Right lobe of liver (tissue), 6 donors: ENCODE measurements at regions not wholly inside any gene's neighbourhood (a gene's known extent, or its start where the extent isn't known, plus 50 kb on each side); places are given as distances from the start of the nearest gene placed in this dataset.

Source experiments
- ATAC-seq, 4 donors: fragments of 200-7000 bp; cut with Tn5 transposase; one replicate each; pipeline ENCODE4 v1.9.1; 2020; ENCODE audit warnings: mild to moderate bottlenecking in 4 of 4, moderate library complexity in 4 of 4
- DNase-seq, 3 donors: peaks; one replicate each; pipeline ENCODE4 v3.0.0-alpha.2; 2020
- H3K27ac ChIP-seq, 3 donors: fragments of 200-600 bp; one replicate each; pipeline ENCODE4 v1.8.0; 2022
- H3K27me3 ChIP-seq, 2 donors: fragments of 200-600 bp; one replicate each; pipeline ENCODE4 v1.8.0; 2022
- H3K36me3 ChIP-seq, 4 donors: fragments of 200-600 bp; sonication (generic) in 1 of 4; one replicate each; pipeline versions ENCODE4 v1.5.1 to v1.8.0; 2017 to 2022; ENCODE audit warnings: control low read depth in 1 of 4
- H3K4me1 ChIP-seq, 4 donors: fragments of 200-600 bp; sonication (generic) in 1 of 4; one replicate each; pipeline versions ENCODE4 v1.5.1 to v1.8.0; 2017 to 2022; ENCODE audit warnings: control low read depth in 1 of 4
- H3K4me3 ChIP-seq, 3 donors: fragments of 200-600 bp; one replicate each; pipeline ENCODE4 v1.8.0; 2022
- H3K9me3 ChIP-seq, 4 donors: fragments of 200-600 bp; sonication (generic) in 1 of 4; one replicate each; pipeline versions ENCODE4 v1.5.1 to v1.8.0; 2017 to 2022; ENCODE audit warnings: control low read depth in 1 of 4
- CTCF ChIP-seq, 4 donors: fragments of 200-600 bp in 3 of 4; fragments of 450-650 bp in 1 of 4; IDR thresholded peaks; one replicate each; pipeline versions ENCODE4 v1.5.1 to v1.8.0; 2016 to 2022; ENCODE audit warnings: antibody characterized with exemption in 4 of 4, mild to moderate bottlenecking in 2 of 4
- POLR2A ChIP-seq: fragments of 450-650 bp; IDR thresholded peaks from one replicate; pipeline ENCODE4 v1.6.1; 2017; ENCODE audit warnings: antibody characterized with exemption, mild to moderate bottlenecking
- WGBS: methylation state at CpG from one replicate; pipeline ENCODE4 v1.1.6; 2018; ENCODE audit warnings: low coverage, low lambda C conversion rate; ENCODE audit not compliant: insufficient coverage; ENCODE audit errors: missing lambda C conversion rate; 5-methylcytosine and 5-hydroxymethylcytosine counted together
- intact Hi-C, 2 donors: fragments of 100-400 bp; cut with DNase I; formaldehyde crosslinking; loops; one replicate each; pipeline versions ENCODE4 v1.11.2 to v1.14.1; 2022
- donor health status: DM: no; HTN: yes; CAD: no.
- donor health status: DM: no; HTN: no; CAD: no.
- donor health status: DM: no; HTN: no; CAD: no.
- donor health status: DM: no; HTN: yes; CAD: no.
- donor health status: DM: no; HTN: yes; CAD: no.

- Histone ChIP-seq H3K4me1 (peaks cover 0 to 6% (median 3%) of the 10 kb centered on the region in 4 donors), H3K27me3 (no peaks in the 10 kb centered on the region), H3K36me3 (no peaks in the 10 kb centered on the region), H3K4me3 (no peak overlapping the region), H3K9me3 (no peaks in the 10 kb centered on the region), H3K27ac (no peak overlapping the region)
- DNase-seq (peak in 2 of 3 donors; percentile 10 to 30), ATAC-seq (no peak)
- WGBS = 40% methylated on average over 10 of the region's 20 CpGs
- intact Hi-C loops = no loop called here
- no peak for TF ChIP-seq CTCF (IDR thresholded peaks at IDR 0.05)
- TF ChIP-seq POLR2A = no peak
These were observed 629.5 kb downstream of the BRD1 start for GRCh38 chr22:49197986-49198704.

DNA sequence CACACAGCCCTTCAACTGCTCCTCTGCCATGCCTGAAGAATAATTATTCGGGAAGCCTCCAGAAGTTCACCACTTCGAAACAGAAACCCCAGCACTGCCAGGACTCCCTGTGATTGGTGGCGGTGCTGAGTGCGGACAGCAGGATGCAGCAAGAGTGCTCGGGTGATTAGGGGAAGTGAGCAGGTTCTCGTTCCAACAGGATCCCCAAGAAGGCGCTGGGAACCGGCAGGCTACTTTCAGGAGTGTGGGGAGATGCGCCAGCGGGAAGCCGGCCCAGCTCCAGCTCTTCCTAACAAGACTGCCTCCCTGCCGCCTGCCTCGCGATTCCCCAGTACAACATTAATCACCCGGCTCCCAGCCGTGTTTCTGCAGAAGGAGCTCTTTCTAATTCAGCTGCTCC, 630.2 kb downstream of the BRD1 start:
- WGBS = 22% methylated on average over 13 of the region's 16 CpGs
- DNase-seq = peak; percentile 12 to 48 (median 27)
- H3K4me3 ChIP-seq = no peak overlapping the region
- peaks cover 0 to 9% (median 3%) of the 10 kb centered on the region in 4 donors for H3K4me1 ChIP-seq
- H3K27ac ChIP-seq = no peak overlapping the region
- no peaks in the 10 kb centered on the region for H3K27me3 ChIP-seq
- no peaks in the 10 kb centered on the region for H3K9me3 ChIP-seq
- TF ChIP-seq CTCF (IDR thresholded peaks at IDR 0.05) = no peak
- no peak for TF ChIP-seq POLR2A
- no peak for ATAC-seq
- no peaks in the 10 kb centered on the region for H3K36me3 ChIP-seq
- intact Hi-C loops = no loop called here

DNA sequence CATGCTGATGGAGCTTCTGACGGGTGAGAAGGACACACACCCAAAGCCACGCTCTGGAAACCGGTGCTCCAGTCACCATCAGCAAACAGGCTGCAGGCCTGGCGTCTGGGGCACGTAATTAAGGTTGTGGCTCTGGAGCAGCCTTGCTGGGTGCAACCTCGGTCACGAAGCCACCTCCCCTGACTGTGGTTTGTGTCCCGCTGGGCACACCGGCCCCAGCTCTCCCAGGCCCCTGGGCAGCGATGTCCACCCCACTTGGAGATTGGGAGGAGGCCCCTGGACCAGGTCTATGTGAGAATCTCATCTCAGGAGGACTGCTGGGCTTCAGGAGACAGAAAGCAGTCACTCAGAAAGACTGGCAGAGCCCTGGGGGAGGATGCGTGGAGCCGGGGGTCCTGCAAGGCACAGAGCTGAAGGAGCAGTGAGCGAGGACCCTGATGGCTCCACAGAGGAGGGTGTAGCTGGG, 631.6 kb downstream of the BRD1 start:
- no peaks in the 10 kb centered on the region for H3K36me3 ChIP-seq
- no peak overlapping the region for H3K4me3 ChIP-seq
- WGBS = no CpG with 5 or more reads among the region's 13 CpGs
- H3K9me3 ChIP-seq = no peaks in the 10 kb centered on the region
- peak in 1 of 3 donors; percentile 44 for DNase-seq
- H3K27me3 ChIP-seq = no peaks in the 10 kb centered on the region
- intact Hi-C loops = no loop called here
- peaks cover 0 to 9% (median 3%) of the 10 kb centered on the region in 4 donors for H3K4me1 ChIP-seq
- ATAC-seq = no peak
- no peak overlapping the region for H3K27ac ChIP-seq
- TF ChIP-seq CTCF (IDR thresholded peaks at IDR 0.05) (no peak), POLR2A (no peak)

DNA sequence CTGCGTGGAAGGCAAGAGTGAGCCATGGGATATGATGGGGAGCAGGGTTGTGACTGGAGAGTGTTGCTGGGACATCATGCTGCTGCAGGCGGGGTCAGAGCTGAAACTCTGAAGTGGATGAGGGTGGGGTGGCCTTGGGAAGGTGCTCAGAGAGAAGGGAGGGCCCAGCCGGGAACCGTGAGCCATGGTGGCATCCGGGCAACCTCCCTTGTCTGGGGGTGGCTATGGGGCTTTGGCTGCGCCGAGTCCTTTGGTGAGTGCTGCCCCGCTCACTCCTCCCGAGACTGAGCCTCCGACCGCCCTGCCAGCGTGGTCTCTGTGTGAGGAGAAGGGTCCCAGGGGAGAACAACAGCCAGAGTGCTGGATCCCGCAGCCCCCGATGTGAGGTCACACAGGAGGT, 632.0 kb downstream of the BRD1 start:
- Histone ChIP-seq H3K9me3 (no peaks in the 10 kb centered on the region), H3K36me3 (no peaks in the 10 kb centered on the region), H3K27me3 (no peaks in the 10 kb centered on the region), H3K4me3 (no peak overlapping the region), H3K27ac (no peak overlapping the region), H3K4me1 (peaks cover 0 to 9% (median 3%) of the 10 kb centered on the region in 4 donors)
- DNase-seq (no peak), ATAC-seq (no peak)
- TF ChIP-seq CTCF (IDR thresholded peaks at IDR 0.05) = no peak
- TF ChIP-seq POLR2A = no peak
- intact Hi-C loops = no loop called here
- WGBS = 78% methylated on average over 3 of the region's 14 CpGs
